LNCAP (cell line): ENCODE measurements at regions not wholly inside any gene's neighbourhood (a gene's known extent, or its start where the extent isn't known, plus 50 kb on each side); places are given as distances from the start of the nearest gene placed in this dataset.

ENCODE experiments used
- TF ChIP-seq, protein P1 (sequence below): fragments of 450-650 bp; IDR thresholded peaks from 2 replicates; pipeline ENCODE4 v1.5.1; 2017; ENCODE audit warnings: mild to moderate bottlenecking

DNA sequence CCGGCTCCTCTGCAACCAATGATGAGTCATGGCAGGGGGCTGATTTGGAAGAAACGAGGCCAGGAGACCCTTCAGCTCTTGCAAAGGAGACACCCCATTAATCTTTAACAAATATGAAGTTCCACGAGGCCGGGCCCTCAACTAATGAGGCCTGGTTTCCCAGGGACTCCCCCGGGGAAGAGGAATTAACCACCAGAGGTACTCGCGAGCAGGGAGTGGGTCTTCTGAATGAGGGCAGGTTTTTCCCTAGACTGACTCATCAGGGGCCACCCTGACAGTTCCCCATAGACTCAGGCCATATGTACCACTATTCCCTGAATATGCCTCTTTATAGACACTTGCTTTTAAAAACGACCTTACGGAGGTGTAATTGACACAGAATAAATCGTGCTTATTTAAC lies 150.7 kb upstream of the LHX5 start:
- TF ChIP-seq, protein P1, sequence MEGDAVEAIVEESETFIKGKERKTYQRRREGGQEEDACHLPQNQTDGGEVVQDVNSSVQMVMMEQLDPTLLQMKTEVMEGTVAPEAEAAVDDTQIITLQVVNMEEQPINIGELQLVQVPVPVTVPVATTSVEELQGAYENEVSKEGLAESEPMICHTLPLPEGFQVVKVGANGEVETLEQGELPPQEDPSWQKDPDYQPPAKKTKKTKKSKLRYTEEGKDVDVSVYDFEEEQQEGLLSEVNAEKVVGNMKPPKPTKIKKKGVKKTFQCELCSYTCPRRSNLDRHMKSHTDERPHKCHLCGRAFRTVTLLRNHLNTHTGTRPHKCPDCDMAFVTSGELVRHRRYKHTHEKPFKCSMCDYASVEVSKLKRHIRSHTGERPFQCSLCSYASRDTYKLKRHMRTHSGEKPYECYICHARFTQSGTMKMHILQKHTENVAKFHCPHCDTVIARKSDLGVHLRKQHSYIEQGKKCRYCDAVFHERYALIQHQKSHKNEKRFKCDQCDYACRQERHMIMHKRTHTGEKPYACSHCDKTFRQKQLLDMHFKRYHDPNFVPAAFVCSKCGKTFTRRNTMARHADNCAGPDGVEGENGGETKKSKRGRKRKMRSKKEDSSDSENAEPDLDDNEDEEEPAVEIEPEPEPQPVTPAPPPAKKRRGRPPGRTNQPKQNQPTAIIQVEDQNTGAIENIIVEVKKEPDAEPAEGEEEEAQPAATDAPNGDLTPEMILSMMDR = no peak

DNA sequence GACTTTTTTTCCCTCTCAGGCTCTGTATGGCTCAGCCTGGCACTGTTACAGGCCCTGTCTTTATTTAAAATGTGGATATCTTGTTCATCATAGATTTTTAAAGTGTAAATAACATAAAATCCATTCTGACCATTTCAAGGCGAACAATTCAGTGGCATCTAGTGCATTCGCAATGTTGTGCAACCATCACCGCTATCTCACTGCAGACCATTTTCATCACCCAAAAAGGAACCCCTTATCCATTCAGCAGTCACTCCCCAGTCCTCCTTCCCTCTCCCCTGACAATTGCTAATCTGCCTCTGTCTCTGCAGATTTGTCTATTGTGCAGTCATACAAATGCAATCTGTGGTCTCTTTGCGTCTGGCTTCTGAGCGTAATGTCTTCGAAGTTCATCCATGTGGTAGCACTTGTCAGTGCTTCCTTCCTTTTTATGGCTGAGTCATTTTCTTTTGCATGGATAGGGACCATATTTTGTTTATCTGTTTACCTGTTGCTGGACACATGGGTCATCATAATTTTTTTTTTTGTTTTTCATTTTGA lies 148.8 kb upstream of the LHX5 start:
- TF ChIP-seq, protein P1 = no peak

DNA sequence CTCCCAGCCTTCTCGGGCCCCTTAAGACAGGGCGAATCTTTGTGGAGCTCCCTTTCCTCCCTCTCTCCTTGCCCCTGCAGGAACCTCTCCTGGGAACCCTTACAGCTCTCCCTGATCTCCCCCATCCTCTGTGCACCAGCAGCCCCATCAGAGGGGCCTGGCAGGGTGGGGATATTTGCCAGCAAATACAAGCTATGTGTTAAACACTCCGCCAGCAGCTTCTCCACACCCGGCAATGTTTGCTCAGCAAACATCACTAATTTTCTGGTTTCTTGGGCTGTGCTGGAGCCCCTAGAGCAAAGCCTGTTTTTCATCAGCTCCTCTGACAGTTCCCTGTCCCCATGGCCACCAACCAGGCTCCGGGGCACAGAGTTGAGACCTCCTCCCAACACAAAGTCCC lies 147.5 kb upstream of the LHX5 start:
- TF ChIP-seq, protein P1 = no peak

DNA sequence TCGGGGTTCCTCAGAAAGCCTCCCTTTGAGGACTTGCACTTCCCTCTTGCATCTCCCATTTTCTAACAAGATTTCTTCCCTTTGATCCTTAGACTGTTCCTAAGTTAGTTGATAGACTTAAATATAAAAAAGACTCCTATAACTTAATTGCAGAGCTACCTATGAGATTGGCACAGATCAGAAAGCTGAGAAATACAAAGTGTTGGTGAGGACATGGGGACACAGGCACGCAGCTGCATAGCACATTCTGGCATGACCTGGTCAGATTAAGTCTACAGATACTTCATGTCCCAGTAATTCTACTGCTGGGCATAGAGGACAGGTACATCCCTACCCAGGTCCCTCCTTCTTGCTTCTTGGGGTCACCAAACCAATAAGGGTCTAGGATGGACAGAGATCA lies 141.7 kb upstream of the LHX5 start:
- TF ChIP-seq, protein P1 = no peak

DNA sequence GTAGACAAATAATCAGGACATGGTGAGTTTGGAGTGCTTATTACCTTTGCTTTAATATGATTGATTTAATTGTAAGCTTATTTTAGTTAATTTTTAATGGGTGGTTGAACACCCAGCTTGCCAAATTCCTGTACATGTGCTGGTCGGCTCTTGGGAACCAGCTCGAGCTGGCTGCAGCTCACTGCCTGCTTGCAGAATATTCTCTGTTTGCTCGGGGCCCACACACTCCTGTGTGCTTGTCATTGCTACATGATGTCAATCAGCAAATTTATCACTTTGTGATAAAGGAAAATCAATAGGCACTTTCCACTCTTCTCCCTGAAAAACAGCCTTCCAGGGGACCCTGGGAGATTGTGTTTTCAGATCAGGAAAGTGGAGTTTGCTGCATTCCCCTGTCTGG lies 141.1 kb upstream of the LHX5 start:
- TF ChIP-seq, protein P1 = no peak

DNA sequence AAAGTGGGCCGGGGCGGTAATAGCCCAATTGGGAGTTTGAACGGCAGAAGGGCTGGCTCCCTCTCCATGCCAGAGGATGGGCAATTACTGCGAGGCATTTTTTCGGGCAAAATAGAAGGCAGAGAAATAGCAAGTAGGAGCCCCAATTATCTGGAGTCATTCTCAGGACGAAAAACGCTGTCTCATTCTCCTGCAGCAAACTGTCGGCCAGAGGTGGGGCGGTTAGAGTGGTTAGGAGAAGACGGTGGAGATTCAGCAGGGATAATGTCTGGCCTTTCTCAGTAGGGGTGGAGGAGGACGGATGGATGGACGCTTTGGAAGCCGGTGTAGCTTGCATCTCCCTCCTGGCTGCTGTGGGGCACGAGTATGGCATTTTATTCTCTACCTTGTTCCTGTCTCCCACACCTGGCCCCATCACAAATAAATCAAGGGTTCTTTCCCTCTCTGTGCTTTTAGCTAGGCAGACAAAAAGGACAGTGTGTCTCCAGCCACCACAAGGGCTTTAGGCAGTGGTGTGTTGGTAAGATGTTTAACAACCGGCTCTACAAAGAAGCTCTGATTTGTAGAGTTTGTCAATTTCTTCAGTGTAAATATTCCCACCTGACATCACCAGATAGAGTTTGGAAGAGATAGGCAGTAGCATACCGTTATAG lies 140.5 kb upstream of the LHX5 start:
- TF ChIP-seq, protein P1 = no peak

DNA sequence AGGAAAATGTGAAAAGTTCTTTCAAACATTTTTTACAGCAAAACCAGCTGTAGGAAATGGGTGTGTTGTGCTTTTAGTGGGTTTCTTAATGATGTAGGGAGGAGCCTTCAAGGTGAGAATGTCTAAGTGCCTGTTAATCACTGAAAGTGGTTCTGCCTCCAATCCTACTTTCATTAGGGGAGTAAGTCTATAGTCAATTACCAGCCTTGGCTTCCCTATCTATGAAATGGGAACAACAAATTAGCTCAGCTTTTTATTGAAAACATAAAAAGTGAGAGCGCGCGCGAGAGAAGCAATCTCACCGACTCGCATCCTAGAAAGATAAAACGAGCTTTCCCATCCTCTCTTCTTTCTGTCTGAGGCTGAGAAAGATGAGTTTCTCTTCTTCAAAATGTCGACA lies 140.0 kb upstream of the LHX5 start:
- TF ChIP-seq, protein P1 = no peak

DNA sequence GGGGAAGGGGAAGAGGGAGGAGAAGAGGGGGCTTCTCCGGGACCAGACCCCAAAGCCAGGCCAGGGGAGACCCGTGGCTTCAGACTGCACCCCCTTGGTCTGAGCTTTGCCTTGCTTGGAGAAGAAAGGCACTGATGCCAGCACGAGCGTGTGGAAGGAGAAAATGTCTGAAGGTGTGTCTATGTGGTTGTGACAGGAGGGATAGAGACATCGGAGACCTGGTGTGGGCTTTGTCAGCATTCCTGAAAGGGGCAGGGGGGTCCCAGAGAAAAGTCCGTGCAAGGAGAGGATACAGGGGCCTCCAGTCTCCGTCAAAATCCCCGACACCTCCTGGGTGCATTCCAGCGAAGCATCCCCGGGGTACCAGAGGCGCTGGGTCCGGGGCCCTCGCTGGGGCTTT lies 139.0 kb upstream of the LHX5 start:
- TF ChIP-seq, protein P1 = no peak
